Endothelial cell of umbilical vein (primary cell): ENCODE measurements at regions not wholly inside any gene's neighbourhood (a gene's known extent, or its start where the extent isn't known, plus 50 kb on each side); places are given as distances from the start of the nearest gene placed in this dataset.

ENCODE experiments used
- BruUV-seq: library from RNA; stranded (reverse); fragments of 400-500 nt; replicated peaks from 2 replicates; lab custom pipeline; 2021; lab: Mats Ljungman, UMichigan
- CTCF ChIA-PET: fragments of 300-600, 350-600 bp; sonication (Branson Sonifier 250); formaldehyde crosslinking; loops from one replicate; lab custom pipeline; 2021; ENCODE audit warnings: antibody characterized with exemption, inconsistent platforms; lab: Charles Lee
- POLR2A ChIA-PET: fragments of 300-600, 350-600 bp; sonication (Branson Sonifier 250); formaldehyde crosslinking; loops from one replicate; lab custom pipeline; 2021; ENCODE audit warnings: antibody characterized with exemption, inconsistent platforms; lab: Charles Lee
- DNase-seq: peaks from one replicate; pipeline ENCODE4 v3.0.0-alpha.2; 2011; ENCODE audit warnings: low read depth, low spot score
- FAIRE-seq: peaks from 2 replicates; lab custom pipeline; 2011; peaks lifted over from hg19 to GRCh38; lab: Jason Lieb, UNC
- H2AFZ ChIP-seq: 2 replicates; pipeline ENCODE4 v1.6.0; 2012; ENCODE audit warnings: low read depth, low read length, control low read depth, inconsistent platforms
- H3K27ac ChIP-seq: 2 replicates; pipeline ENCODE4 v1.5.1; 2011; ENCODE audit warnings: low read depth, mild to moderate bottlenecking, control low read depth, low read length, moderate library complexity; ENCODE audit not compliant: insufficient read depth
- H3K27me3 ChIP-seq, 2 experiments: 2 replicates each; pipeline versions ENCODE4 v1.6.0 to v1.6.1; 2011; ENCODE audit warnings: low read length in 2 of 2, mixed read lengths in 1 of 2; ENCODE audit not compliant: control insufficient read depth in 2 of 2, insufficient read depth in 2 of 2
- H3K36me3 ChIP-seq, 2 experiments: 2 replicates in 1 of 2; 3 replicates in 1 of 2; pipeline ENCODE4 v1.5.1; 2011; ENCODE audit warnings: low read length in 2 of 2, mild to moderate bottlenecking in 1 of 2, moderate library complexity in 1 of 2; ENCODE audit not compliant: control insufficient read depth in 2 of 2, insufficient read depth in 2 of 2; ENCODE audit errors: extremely low read depth in 1 of 2
- H3K4me1 ChIP-seq: 3 replicates; pipeline ENCODE4 v1.5.1; 2011; ENCODE audit warnings: mild to moderate bottlenecking, low read length; ENCODE audit not compliant: control insufficient read depth, insufficient read depth; ENCODE audit errors: extremely low read depth
- H3K4me2 ChIP-seq: 2 replicates; pipeline ENCODE4 v1.6.1; 2011; ENCODE audit warnings: low read length, control low read depth, mixed read lengths; ENCODE audit not compliant: insufficient read depth
- H3K4me3 ChIP-seq, 3 experiments: fragments of 200-600 bp in 1 of 3; sonication (generic), shearing (Covaris generic) in 1 of 3; replicated peaks in 1 of 3; 2 replicates each; pipeline ENCODE4 v1.5.1; 2011 to 2016; ENCODE audit warnings: control low read depth in 3 of 3, low read length in 3 of 3, mild to moderate bottlenecking in 2 of 3, inconsistent platforms in 1 of 3, low read depth in 1 of 3, moderate library complexity in 1 of 3; ENCODE audit not compliant: insufficient read depth in 1 of 3
- H3K79me2 ChIP-seq: 2 replicates; pipeline ENCODE4 v1.6.0; 2012; ENCODE audit warnings: low read length, inconsistent platforms; ENCODE audit not compliant: control insufficient read depth, insufficient read depth
- H3K9ac ChIP-seq: replicated peaks from 2 replicates; pipeline ENCODE3; 2011; ENCODE audit warnings: low read length, control low read depth; ENCODE audit not compliant: insufficient read depth; ENCODE audit errors: extremely low read depth
- H3K9me1 ChIP-seq: replicated peaks from 3 replicates; pipeline ENCODE4 v1.6.0; 2011; ENCODE audit warnings: mild to moderate bottlenecking, low read length; ENCODE audit not compliant: control insufficient read depth, insufficient read depth; ENCODE audit errors: extremely low read depth
- H3K9me3 ChIP-seq: replicated peaks from 2 replicates; pipeline ENCODE4 v1.5.1; 2012; ENCODE audit warnings: low read length, inconsistent platforms; ENCODE audit not compliant: control insufficient read depth, insufficient read depth
- H4K20me1 ChIP-seq: replicated peaks from 2 replicates; pipeline ENCODE3; 2011; ENCODE audit warnings: mild to moderate bottlenecking, low read length; ENCODE audit not compliant: control insufficient read depth, insufficient read depth; ENCODE audit errors: extremely low read depth
- EZH2 ChIP-seq: IDR thresholded peaks from 2 replicates; pipeline ENCODE4 v1.6.1; 2012; ENCODE audit warnings: borderline replicate concordance, low read depth, mild to moderate bottlenecking, moderate library complexity, low read length, inconsistent platforms; ENCODE audit not compliant: severe bottlenecking
- FOS ChIP-seq: IDR thresholded peaks from 2 replicates; pipeline ENCODE4 v1.6.1; 2011; ENCODE audit warnings: mild to moderate bottlenecking, low read length, moderate library complexity, borderline replicate concordance; ENCODE audit not compliant: insufficient read depth
- GATA2 ChIP-seq: IDR thresholded peaks from 2 replicates; pipeline ENCODE4 v1.7.0; 2011; ENCODE audit warnings: low read depth, mild to moderate bottlenecking, moderate library complexity, mixed read lengths, low read length; ENCODE audit not compliant: insufficient read length, insufficient read depth
- JUN ChIP-seq: IDR thresholded peaks from 2 replicates; pipeline ENCODE4 v1.6.1; 2011; ENCODE audit warnings: borderline replicate concordance, low read depth; ENCODE audit not compliant: insufficient read length, insufficient read depth
- MAX ChIP-seq: IDR thresholded peaks from 2 replicates; pipeline ENCODE4 v1.6.1; 2011; ENCODE audit not compliant: insufficient read depth, insufficient read length
- MYC ChIP-seq: IDR thresholded peaks from one replicate; pipeline ENCODE4 v1.6.1; 2011; ENCODE audit warnings: mild to moderate bottlenecking, low read depth, low read length
- POLR2A ChIP-seq: IDR thresholded peaks from 2 replicates; pipeline ENCODE4 v1.6.1; 2012; ENCODE audit warnings: low read depth, mild to moderate bottlenecking, control low read depth, low read length
- POLR2AphosphoS5 ChIP-seq: IDR thresholded peaks from 2 replicates; pipeline ENCODE4 v1.6.1; 2012; ENCODE audit warnings: low read depth, mild to moderate bottlenecking, control low read depth, low read length, moderate library complexity; ENCODE audit not compliant: insufficient read depth
- dilution Hi-C: fragments of 300-500 bp; cut with MboI; formaldehyde crosslinking; loops from one replicate; pipeline ENCODE4 v1.15.0; 2019; ENCODE audit warnings: low sequenced_read_pairs; ENCODE audit not compliant: extremely low pct_ligation_motif_present
- intact Hi-C: fragments of 100-400 bp; cut with micrococcal nuclease; formaldehyde crosslinking; loops from one replicate; pipeline ENCODE4 v1.10.0; 2022
- TF ChIP-seq, protein P1 (sequence below), 2 donors: IDR thresholded peaks; 1 replicate in 1 of 2; 2 replicates in 1 of 2; pipeline ENCODE4 v1.5.1; 2011; ENCODE audit warnings: low read length in 2 of 2, mild to moderate bottlenecking in 2 of 2, moderate library complexity in 2 of 2, control low read depth in 1 of 2, inconsistent platforms in 1 of 2, low read depth in 1 of 2; ENCODE audit not compliant: insufficient read depth in 1 of 2; ENCODE audit errors: extremely low read depth in 1 of 2

GRCh38 chr2:61632276-61633169 is 94.4 kb upstream of the XPO1 start:
- ChIA-PET CTCF (interaction anchor here (1.7 to 5.5 kb wide), 2 partner anchors 94 to 497 kb away, joined by 4 to 56 read pairs; partner anchors contain the start of gene XPO1), POLR2A (interaction anchor here (0.6 kb wide), 1 partner anchor 364 kb away, joined by 5 read pairs; no protein-coding TSS in a partner anchor)
- BruUV-seq, result no TSS peak

More at GRCh38 chr2:61632276-61633169, 94.4 kb upstream of the XPO1 start:
- H3K4me3 ChIP-seq, result peak overlapping the region in 1 of 3 experiments; percentile 11
- H3K4me2 ChIP-seq, result peak overlapping the region; percentile 53
- DNase-seq (peak; percentile 18), FAIRE-seq (no peak)
- intact Hi-C loops, result loop anchor here (5.0 to 10.0 kb wide), 2 partner anchors 95 to 498 kb away; partner anchors contain the start of gene XPO1
- no peak overlapping the region for H3K27ac ChIP-seq
- dilution Hi-C loops, result no loop called here
- H3K9me3 ChIP-seq, result no peaks in the 10 kb centered on the region
- peaks cover 0 to 3% of the 10 kb centered on the region in 2 experiments for H3K27me3 ChIP-seq
- H3K4me1 ChIP-seq, result peaks cover 4% of the 10 kb centered on the region
- TF ChIP-seq POLR2AphosphoS5, result no peak
- TF ChIP-seq, protein P1, sequence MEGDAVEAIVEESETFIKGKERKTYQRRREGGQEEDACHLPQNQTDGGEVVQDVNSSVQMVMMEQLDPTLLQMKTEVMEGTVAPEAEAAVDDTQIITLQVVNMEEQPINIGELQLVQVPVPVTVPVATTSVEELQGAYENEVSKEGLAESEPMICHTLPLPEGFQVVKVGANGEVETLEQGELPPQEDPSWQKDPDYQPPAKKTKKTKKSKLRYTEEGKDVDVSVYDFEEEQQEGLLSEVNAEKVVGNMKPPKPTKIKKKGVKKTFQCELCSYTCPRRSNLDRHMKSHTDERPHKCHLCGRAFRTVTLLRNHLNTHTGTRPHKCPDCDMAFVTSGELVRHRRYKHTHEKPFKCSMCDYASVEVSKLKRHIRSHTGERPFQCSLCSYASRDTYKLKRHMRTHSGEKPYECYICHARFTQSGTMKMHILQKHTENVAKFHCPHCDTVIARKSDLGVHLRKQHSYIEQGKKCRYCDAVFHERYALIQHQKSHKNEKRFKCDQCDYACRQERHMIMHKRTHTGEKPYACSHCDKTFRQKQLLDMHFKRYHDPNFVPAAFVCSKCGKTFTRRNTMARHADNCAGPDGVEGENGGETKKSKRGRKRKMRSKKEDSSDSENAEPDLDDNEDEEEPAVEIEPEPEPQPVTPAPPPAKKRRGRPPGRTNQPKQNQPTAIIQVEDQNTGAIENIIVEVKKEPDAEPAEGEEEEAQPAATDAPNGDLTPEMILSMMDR (IDR thresholded peaks at IDR 0.05; ENCODE audit: extremely low read depth in 1 of 2, insufficient read depth in 1 of 2, low read depth in 1 of 2, low read length in 2 of 2), result no peak
- no peak for TF ChIP-seq JUN
- TF ChIP-seq MAX, result no peak
- no peak for TF ChIP-seq EZH2
- TF ChIP-seq POLR2A, result no peak
- no peak for TF ChIP-seq GATA2
- no peak for TF ChIP-seq MYC
- no peak for TF ChIP-seq FOS
- peak overlapping the region; percentile 95 for H2AFZ ChIP-seq
- no peaks in the 10 kb centered on the region for H3K36me3 ChIP-seq
- no peak overlapping the region for H3K9ac ChIP-seq
- H4K20me1 ChIP-seq, result no peaks in the 10 kb centered on the region
- no peaks in the 10 kb centered on the region for H3K9me1 ChIP-seq
- H3K79me2 ChIP-seq, result no peaks in the 10 kb centered on the region
